Endothelial cell of hepatic sinusoid (primary cell): ENCODE measurements at regions not wholly inside any gene's neighbourhood (a gene's known extent, or its start where the extent isn't known, plus 50 kb on each side); places are given as distances from the start of the nearest gene placed in this dataset.

Experiments
- in situ Hi-C: cut with HindIII; loops from 2 replicates; pipeline ENCODE4 v1.10.0; 2017; ENCODE audit warnings: low sequenced_read_pairs

- in situ Hi-C loops, result no loop called here
Measured at GRCh38 chrX:11949291-11949690, 189.0 kb upstream of the FRMPD4 start.

- in situ Hi-C loops, result no loop called here
Measured at GRCh38 chrX:11952176-11952720, 186.0 kb upstream of the FRMPD4 start.

GRCh38 chrX:11953615-11954014 lies 184.7 kb upstream of the FRMPD4 start:
- in situ Hi-C loops, result no loop called here

GRCh38 chrX:11954176-11954575 lies 184.1 kb upstream of the FRMPD4 start:
- in situ Hi-C loops, result no loop called here

- in situ Hi-C loops, result no loop called here
Measured at GRCh38 chrX:11960031-11960430, 178.2 kb upstream of the FRMPD4 start.

- in situ Hi-C loops, result no loop called here
Measured at GRCh38 chrX:11965436-11965835, 172.8 kb upstream of the FRMPD4 start.

- in situ Hi-C loops, result no loop called here
Measured at GRCh38 chrX:11967986-11968869, 170.0 kb upstream of the FRMPD4 start.

GRCh38 chrX:11968991-11969390 lies 169.3 kb upstream of the FRMPD4 start:
- in situ Hi-C loops, result no loop called here

GRCh38 chrX:11970578-11971359 lies 167.5 kb upstream of the FRMPD4 start:
- in situ Hi-C loops, result loop anchor here (5.0 kb wide), 1 partner anchor 48 kb away; no protein-coding TSS in a partner anchor

- in situ Hi-C loops, result no loop called here
Measured at GRCh38 chrX:11976663-11977062, 161.6 kb upstream of the FRMPD4 start.

- in situ Hi-C loops, result no loop called here
Measured at GRCh38 chrX:11992271-11992670, 146.0 kb upstream of the FRMPD4 start.

GRCh38 chrX:11995146-11995545 lies 143.1 kb upstream of the FRMPD4 start:
- in situ Hi-C loops, result no loop called here

GRCh38 chrX:11996810-11997209 lies 141.5 kb upstream of the FRMPD4 start:
- in situ Hi-C loops, result no loop called here

- in situ Hi-C loops, result no loop called here
Measured at GRCh38 chrX:11998944-11999343, 139.3 kb upstream of the FRMPD4 start.

- in situ Hi-C loops, result no loop called here
Measured at GRCh38 chrX:12002876-12003275, 135.4 kb upstream of the FRMPD4 start.

GRCh38 chrX:12007881-12008280 lies 130.4 kb upstream of the FRMPD4 start:
- in situ Hi-C loops, result no loop called here

- in situ Hi-C loops, result no loop called here
Measured at GRCh38 chrX:12010436-12010835, 127.8 kb upstream of the FRMPD4 start.

GRCh38 chrX:12011075-12011474 lies 127.2 kb upstream of the FRMPD4 start:
- in situ Hi-C loops, result no loop called here

- in situ Hi-C loops, result no loop called here
Measured at GRCh38 chrX:12013211-12013618, 125.1 kb upstream of the FRMPD4 start.

GRCh38 chrX:12021698-12022097 lies 116.6 kb upstream of the FRMPD4 start:
- in situ Hi-C loops, result no loop called here

GRCh38 chrX:12026481-12026880 lies 111.8 kb upstream of the FRMPD4 start:
- in situ Hi-C loops, result no loop called here

GRCh38 chrX:12032082-12032481 lies 106.2 kb upstream of the FRMPD4 start:
- in situ Hi-C loops, result no loop called here
